Keratinocyte (primary cell): ENCODE measurements at regions not wholly inside any gene's neighbourhood (a gene's known extent, or its start where the extent isn't known, plus 50 kb on each side); places are given as distances from the start of the nearest gene placed in this dataset.

Experiments used
- DNase-seq: peaks from one replicate; pipeline ENCODE4 v3.0.0-alpha.2; 2011; ENCODE audit warnings: low read depth, missing footprints, low spot score
- FAIRE-seq: peaks from 2 replicates; lab custom pipeline; 2011; peaks lifted over from hg19 to GRCh38; lab: Jason Lieb, UNC
- H2AFZ ChIP-seq: 2 replicates; pipeline ENCODE4 v1.6.0; 2012; ENCODE audit warnings: low read length, control low read depth, inconsistent platforms; ENCODE audit not compliant: control insufficient read depth
- H3K27ac ChIP-seq: 2 replicates; pipeline ENCODE4 v1.5.1; 2011; ENCODE audit warnings: low read length; ENCODE audit not compliant: control insufficient read depth, insufficient read depth
- H3K27me3 ChIP-seq: 3 replicates; pipeline ENCODE4 v1.6.0; 2011; ENCODE audit warnings: low read length; ENCODE audit not compliant: control insufficient read depth, insufficient read depth; ENCODE audit errors: extremely low read depth
- H3K36me3 ChIP-seq, 2 experiments: 2 replicates in 1 of 2; 3 replicates in 1 of 2; pipeline ENCODE4 v1.5.1; 2011; ENCODE audit warnings: low read length in 2 of 2, mild to moderate bottlenecking in 1 of 2; ENCODE audit not compliant: control insufficient read depth in 2 of 2, insufficient read depth in 2 of 2; ENCODE audit errors: extremely low read depth in 1 of 2
- H3K4me1 ChIP-seq: 3 replicates; pipeline ENCODE4 v1.5.1; 2011; ENCODE audit warnings: low read length; ENCODE audit not compliant: control insufficient read depth, insufficient read depth; ENCODE audit errors: extremely low read depth
- H3K4me2 ChIP-seq: 3 replicates; pipeline ENCODE4 v1.6.0; 2011; ENCODE audit warnings: low read depth, low read length; ENCODE audit not compliant: control insufficient read depth, insufficient read depth; ENCODE audit errors: extremely low read depth
- H3K4me3 ChIP-seq, 3 experiments: fragments of 200-600 bp in 1 of 3; sonication (generic) in 1 of 3; 2 replicates in 2 of 3; 3 replicates in 1 of 3; pipeline ENCODE4 v1.5.1; 2011 to 2016; ENCODE audit warnings: low read length in 3 of 3, mild to moderate bottlenecking in 3 of 3, control low read depth in 2 of 3, inconsistent platforms in 1 of 3, low read depth in 1 of 3, mixed read lengths in 1 of 3, mixed run types in 1 of 3, moderate library complexity in 1 of 3; ENCODE audit not compliant: control insufficient read depth in 2 of 3, insufficient read depth in 2 of 3; ENCODE audit errors: extremely low read depth in 1 of 3
- H3K79me2 ChIP-seq: 2 replicates; pipeline ENCODE4 v1.6.0; 2012; ENCODE audit warnings: low read length; ENCODE audit not compliant: control insufficient read depth, insufficient read depth
- H3K9ac ChIP-seq: 3 replicates; pipeline ENCODE4 v1.6.0; 2011; ENCODE audit warnings: low read length; ENCODE audit not compliant: control insufficient read depth, insufficient read depth; ENCODE audit errors: extremely low read depth
- H3K9me1 ChIP-seq: 3 replicates; pipeline ENCODE4 v1.6.0; 2011; ENCODE audit warnings: low read length; ENCODE audit not compliant: control insufficient read depth, insufficient read depth; ENCODE audit errors: extremely low read depth
- H3K9me3 ChIP-seq: 2 replicates; pipeline ENCODE4 v1.5.1; 2012; ENCODE audit warnings: low read depth, low read length; ENCODE audit not compliant: control insufficient read depth
- H4K20me1 ChIP-seq: 3 replicates; pipeline ENCODE4 v1.6.0; 2011; ENCODE audit warnings: low read length; ENCODE audit not compliant: control insufficient read depth, insufficient read depth; ENCODE audit errors: extremely low read depth
- EZH2 ChIP-seq: IDR thresholded peaks from one replicate; pipeline ENCODE4 v1.6.1; 2012; ENCODE audit warnings: inconsistent platforms, mild to moderate bottlenecking, low read length, moderate library complexity
- dilution Hi-C: fragments of 300-500 bp; cut with MboI; formaldehyde crosslinking; loops from one replicate; pipeline ENCODE4 v1.7.0; 2020; ENCODE audit warnings: low sequenced_read_pairs; ENCODE audit not compliant: extremely low pct_ligation_motif_present
- TF ChIP-seq, protein P1 (sequence below), 3 experiments: IDR thresholded peaks in 1 of 3; conservative IDR thresholded peaks in 1 of 3; optimal IDR thresholded peaks in 1 of 3; 2 replicates in 2 of 3; 3 replicates in 1 of 3; pipeline versions ENCODE3 to v1.5.1; 2011; ENCODE audit warnings: low read length in 3 of 3, mild to moderate bottlenecking in 3 of 3, moderate library complexity in 2 of 3, control low read depth in 1 of 3, inconsistent platforms in 1 of 3; ENCODE audit not compliant: insufficient read depth in 2 of 3; ENCODE audit errors: extremely low read depth in 1 of 3

DNA sequence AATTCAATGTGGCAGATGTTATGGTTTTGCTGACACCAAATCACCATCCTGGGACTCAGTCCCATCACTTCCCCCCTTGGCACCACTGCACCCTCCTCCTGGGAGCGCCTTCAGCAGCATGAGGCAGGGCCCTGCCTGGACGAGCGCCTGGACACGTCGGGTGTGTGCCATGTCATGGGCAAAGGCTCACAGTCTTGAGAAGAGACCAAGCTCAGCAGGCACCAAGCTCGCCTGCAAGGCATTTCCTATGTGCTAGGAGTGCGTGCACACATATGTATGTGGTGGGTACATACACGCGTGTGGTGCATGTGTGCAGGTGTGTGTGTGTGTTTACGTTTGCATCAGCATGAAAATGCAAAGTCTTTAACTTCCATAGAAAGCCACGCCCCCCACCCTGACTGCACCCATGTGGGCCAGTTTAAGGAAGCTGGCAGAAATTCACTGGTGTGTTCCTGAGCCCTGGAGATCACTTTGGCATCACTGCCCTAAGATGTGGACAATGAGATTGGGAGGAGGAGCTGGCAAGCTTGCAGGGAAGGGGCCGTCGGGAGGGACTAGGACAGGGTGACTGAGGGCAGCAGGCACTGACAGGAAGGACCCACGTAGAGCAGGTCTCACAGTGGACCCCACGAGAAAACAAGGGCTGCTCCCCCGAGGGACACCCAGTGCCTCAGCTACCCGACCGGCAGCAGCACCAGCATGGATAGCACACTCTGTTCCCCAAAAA is 169.9 kb upstream of the PPP2R2D start:
- H3K79me2 ChIP-seq: no peaks in the 10 kb centered on the region
- DNase-seq (no peak), FAIRE-seq (no peak)
- peaks cover 13% of the 10 kb centered on the region for H3K9me3 ChIP-seq
- H3K4me3 ChIP-seq: no peak overlapping the region
- H3K4me2 ChIP-seq: no peak overlapping the region
- H3K36me3 ChIP-seq: no peaks in the 10 kb centered on the region
- H4K20me1 ChIP-seq: no peaks in the 10 kb centered on the region
- no peaks in the 10 kb centered on the region for H3K9me1 ChIP-seq
- H3K27me3 ChIP-seq: no peaks in the 10 kb centered on the region
- dilution Hi-C loops: no loop called here
- H3K27ac ChIP-seq: no peak overlapping the region
- TF ChIP-seq EZH2: no peak
- TF ChIP-seq, protein P1, sequence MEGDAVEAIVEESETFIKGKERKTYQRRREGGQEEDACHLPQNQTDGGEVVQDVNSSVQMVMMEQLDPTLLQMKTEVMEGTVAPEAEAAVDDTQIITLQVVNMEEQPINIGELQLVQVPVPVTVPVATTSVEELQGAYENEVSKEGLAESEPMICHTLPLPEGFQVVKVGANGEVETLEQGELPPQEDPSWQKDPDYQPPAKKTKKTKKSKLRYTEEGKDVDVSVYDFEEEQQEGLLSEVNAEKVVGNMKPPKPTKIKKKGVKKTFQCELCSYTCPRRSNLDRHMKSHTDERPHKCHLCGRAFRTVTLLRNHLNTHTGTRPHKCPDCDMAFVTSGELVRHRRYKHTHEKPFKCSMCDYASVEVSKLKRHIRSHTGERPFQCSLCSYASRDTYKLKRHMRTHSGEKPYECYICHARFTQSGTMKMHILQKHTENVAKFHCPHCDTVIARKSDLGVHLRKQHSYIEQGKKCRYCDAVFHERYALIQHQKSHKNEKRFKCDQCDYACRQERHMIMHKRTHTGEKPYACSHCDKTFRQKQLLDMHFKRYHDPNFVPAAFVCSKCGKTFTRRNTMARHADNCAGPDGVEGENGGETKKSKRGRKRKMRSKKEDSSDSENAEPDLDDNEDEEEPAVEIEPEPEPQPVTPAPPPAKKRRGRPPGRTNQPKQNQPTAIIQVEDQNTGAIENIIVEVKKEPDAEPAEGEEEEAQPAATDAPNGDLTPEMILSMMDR (optimal IDR thresholded peaks at IDR 0.05 in 1 of 3, IDR thresholded peaks at IDR 0.05 in 1 of 3, conservative IDR thresholded peaks at IDR 0.05 in 1 of 3; ENCODE audit: extremely low read depth in 1 of 3, insufficient read depth in 2 of 3, low read length in 3 of 3): no peak
- H2AFZ ChIP-seq: no peak overlapping the region
- H3K4me1 ChIP-seq: no peaks in the 10 kb centered on the region
- H3K9ac ChIP-seq: no peak overlapping the region

- H4K20me1 ChIP-seq: no peaks in the 10 kb centered on the region
- FAIRE-seq (no peak), DNase-seq (no peak)
- H3K27me3 ChIP-seq: no peaks in the 10 kb centered on the region
- H3K4me2 ChIP-seq: no peak overlapping the region
- TF ChIP-seq, protein P1 (optimal IDR thresholded peaks at IDR 0.05 in 1 of 3, IDR thresholded peaks at IDR 0.05 in 1 of 3, conservative IDR thresholded peaks at IDR 0.05 in 1 of 3; ENCODE audit: extremely low read depth in 1 of 3, insufficient read depth in 2 of 3, low read length in 3 of 3): no peak
- no peak for TF ChIP-seq EZH2
- H3K9me3 ChIP-seq: peaks cover 13% of the 10 kb centered on the region
- no peak overlapping the region for H3K9ac ChIP-seq
- H3K27ac ChIP-seq: no peak overlapping the region
- dilution Hi-C loops: no loop called here
- no peak overlapping the region for H2AFZ ChIP-seq
- H3K9me1 ChIP-seq: no peaks in the 10 kb centered on the region
- no peak overlapping the region for H3K4me3 ChIP-seq
- H3K79me2 ChIP-seq: no peaks in the 10 kb centered on the region
- H3K36me3 ChIP-seq: no peaks in the 10 kb centered on the region
- no peaks in the 10 kb centered on the region for H3K4me1 ChIP-seq
Measured at GRCh38 chr10:131731780-131732630, 168.8 kb upstream of the PPP2R2D start.
